Breast epithelium (tissue), 4 donors: ENCODE measurements at regions not wholly inside any gene's neighbourhood (a gene's known extent, or its start where the extent isn't known, plus 50 kb on each side); places are given as distances from the start of the nearest gene placed in this dataset.

Experiments used
- DNase-seq, 2 donors: peaks; one replicate each; pipeline ENCODE4 v3.0.0-alpha.2; 2019; ENCODE audit warnings: low spot score in 2 of 2
- H3K27ac ChIP-seq, 2 donors: fragments of 200-600 bp; sonication (generic) in 1 of 2; one replicate each; pipeline ENCODE4 v1.5.1; 2016 to 2019; ENCODE audit warnings: mild to moderate bottlenecking in 1 of 2
- H3K27me3 ChIP-seq, 2 donors: fragments of 200-600 bp; sonication (generic) in 1 of 2; one replicate each; pipeline versions ENCODE4 v1.5.1 to v1.6.0; 2017 to 2019; ENCODE audit warnings: control low read depth in 1 of 2, mild to moderate bottlenecking in 1 of 2
- H3K36me3 ChIP-seq: fragments of 200-600 bp; one replicate; pipeline ENCODE4 v1.5.1; 2019
- H3K4me1 ChIP-seq, 2 donors: fragments of 200-600 bp; sonication (generic); one replicate each; pipeline ENCODE4 v1.5.1; 2016 to 2019; ENCODE audit warnings: control low read depth in 1 of 2
- H3K4me3 ChIP-seq, 3 donors: fragments of 200-600 bp; sonication (generic); 1 replicate in 2 of 3; 2 replicates in 1 of 3; pipeline ENCODE4 v1.5.1; 2016 to 2019; ENCODE audit warnings: mild to moderate bottlenecking in 3 of 3, moderate library complexity in 2 of 3
- H3K9me3 ChIP-seq, 2 donors: fragments of 200-600 bp; sonication (generic) in 1 of 2; one replicate each; pipeline ENCODE4 v1.5.1; 2016 to 2019; ENCODE audit warnings: control low read depth in 1 of 2
- POLR2A ChIP-seq: fragments of 450-650 bp; IDR thresholded peaks from one replicate; pipeline ENCODE4 v1.6.1; 2016; ENCODE audit warnings: antibody characterized with exemption, mild to moderate bottlenecking, moderate library complexity
- POLR2AphosphoS5 ChIP-seq, 3 donors: sonication (generic); formaldehyde crosslinking; IDR thresholded peaks; one replicate each; pipeline ENCODE4 v1.6.1; 2017; ENCODE audit warnings: antibody characterized with exemption in 3 of 3
- intact Hi-C: fragments of 100-400 bp; cut with DNase I; formaldehyde crosslinking; loops from one replicate; pipeline ENCODE4 v1.15.1; 2023; ENCODE audit warnings: low total_unique reads
- TF ChIP-seq, protein P1 (sequence below), 3 donors: fragments of 450-650 bp; IDR thresholded peaks; one replicate each; pipeline ENCODE4 v1.5.1; 2016 to 2017; ENCODE audit warnings: antibody characterized with exemption in 3 of 3, mild to moderate bottlenecking in 3 of 3, moderate library complexity in 3 of 3

DNA sequence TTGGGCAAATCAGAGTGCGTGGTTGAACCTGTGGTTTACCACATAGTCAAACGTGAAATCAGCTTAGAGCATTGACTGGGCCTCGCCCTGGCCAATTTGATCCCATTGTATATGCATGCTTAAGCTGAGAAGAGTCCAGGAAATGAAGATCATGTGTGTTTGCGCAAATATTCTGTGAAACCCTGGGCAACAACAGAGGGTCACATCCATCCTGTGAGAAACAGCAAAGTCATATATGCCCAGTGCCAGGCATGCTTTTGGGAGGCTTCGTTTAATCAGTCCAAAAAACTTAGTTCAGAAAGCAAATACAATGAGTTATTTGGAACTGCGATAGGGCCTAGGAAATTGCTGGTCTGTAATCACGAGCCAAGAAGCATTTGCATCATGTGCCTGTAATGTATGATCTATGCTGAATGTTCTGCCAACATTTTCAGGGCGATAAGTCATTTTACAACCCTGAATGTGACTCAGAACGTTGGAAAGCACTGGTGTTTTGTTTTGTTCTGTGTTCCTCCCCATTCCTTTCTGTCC, 412.1 kb upstream of the CELF2 start:
- H3K27ac ChIP-seq, result peak overlapping the region; percentile 19 to 72
- no peaks in the 10 kb centered on the region for H3K4me1 ChIP-seq
- no peaks in the 10 kb centered on the region for H3K9me3 ChIP-seq
- TF ChIP-seq POLR2A (no peak), POLR2AphosphoS5 (IDR thresholded peaks at IDR 0.05) (peak in 1 of 3 donors; percentile 90)
- TF ChIP-seq, protein P1, sequence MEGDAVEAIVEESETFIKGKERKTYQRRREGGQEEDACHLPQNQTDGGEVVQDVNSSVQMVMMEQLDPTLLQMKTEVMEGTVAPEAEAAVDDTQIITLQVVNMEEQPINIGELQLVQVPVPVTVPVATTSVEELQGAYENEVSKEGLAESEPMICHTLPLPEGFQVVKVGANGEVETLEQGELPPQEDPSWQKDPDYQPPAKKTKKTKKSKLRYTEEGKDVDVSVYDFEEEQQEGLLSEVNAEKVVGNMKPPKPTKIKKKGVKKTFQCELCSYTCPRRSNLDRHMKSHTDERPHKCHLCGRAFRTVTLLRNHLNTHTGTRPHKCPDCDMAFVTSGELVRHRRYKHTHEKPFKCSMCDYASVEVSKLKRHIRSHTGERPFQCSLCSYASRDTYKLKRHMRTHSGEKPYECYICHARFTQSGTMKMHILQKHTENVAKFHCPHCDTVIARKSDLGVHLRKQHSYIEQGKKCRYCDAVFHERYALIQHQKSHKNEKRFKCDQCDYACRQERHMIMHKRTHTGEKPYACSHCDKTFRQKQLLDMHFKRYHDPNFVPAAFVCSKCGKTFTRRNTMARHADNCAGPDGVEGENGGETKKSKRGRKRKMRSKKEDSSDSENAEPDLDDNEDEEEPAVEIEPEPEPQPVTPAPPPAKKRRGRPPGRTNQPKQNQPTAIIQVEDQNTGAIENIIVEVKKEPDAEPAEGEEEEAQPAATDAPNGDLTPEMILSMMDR (IDR thresholded peaks at IDR 0.05), result no peak
- no peak for DNase-seq
- intact Hi-C loops, result no loop called here
- H3K4me3 ChIP-seq, result no peak overlapping the region
- no peaks in the 10 kb centered on the region for H3K27me3 ChIP-seq
- H3K36me3 ChIP-seq, result no peaks in the 10 kb centered on the region

DNA sequence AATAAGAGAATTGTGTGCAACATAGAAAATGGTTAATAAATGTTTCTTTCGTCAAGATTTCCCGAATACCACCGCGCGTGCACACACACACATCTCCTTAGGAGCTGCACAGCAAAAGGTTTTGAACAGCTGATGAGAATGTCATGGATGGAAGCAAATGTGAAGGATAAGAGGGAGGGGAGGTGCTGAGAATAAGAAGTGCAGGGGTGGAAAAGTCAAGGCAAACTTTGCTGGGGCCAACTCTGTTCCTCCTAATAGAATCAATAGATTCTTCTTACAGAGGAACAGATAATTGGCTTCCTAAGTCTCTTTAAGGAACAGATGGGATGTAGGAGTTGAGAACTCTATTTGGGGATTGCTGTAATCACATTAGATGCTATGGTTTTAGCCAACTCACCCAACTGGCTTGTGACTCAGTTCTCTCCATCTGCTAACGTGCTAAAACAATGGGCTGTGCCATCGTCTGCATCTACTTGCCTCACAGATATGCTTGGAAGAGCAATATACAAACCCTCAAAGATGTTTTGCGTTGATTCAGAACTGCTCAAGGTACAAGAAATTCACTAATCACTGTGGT, 408.2 kb upstream of the CELF2 start:
- Histone ChIP-seq H3K36me3 (no peaks in the 10 kb centered on the region), H3K4me3 (no peak overlapping the region), H3K27ac (no peak overlapping the region), H3K27me3 (no peaks in the 10 kb centered on the region), H3K4me1 (no peaks in the 10 kb centered on the region), H3K9me3 (no peaks in the 10 kb centered on the region)
- DNase-seq, result no peak
- TF ChIP-seq POLR2A (no peak), POLR2AphosphoS5 (IDR thresholded peaks at IDR 0.05) (no peak)
- TF ChIP-seq, protein P1 (IDR thresholded peaks at IDR 0.05), result no peak
- intact Hi-C loops, result no loop called here

DNA sequence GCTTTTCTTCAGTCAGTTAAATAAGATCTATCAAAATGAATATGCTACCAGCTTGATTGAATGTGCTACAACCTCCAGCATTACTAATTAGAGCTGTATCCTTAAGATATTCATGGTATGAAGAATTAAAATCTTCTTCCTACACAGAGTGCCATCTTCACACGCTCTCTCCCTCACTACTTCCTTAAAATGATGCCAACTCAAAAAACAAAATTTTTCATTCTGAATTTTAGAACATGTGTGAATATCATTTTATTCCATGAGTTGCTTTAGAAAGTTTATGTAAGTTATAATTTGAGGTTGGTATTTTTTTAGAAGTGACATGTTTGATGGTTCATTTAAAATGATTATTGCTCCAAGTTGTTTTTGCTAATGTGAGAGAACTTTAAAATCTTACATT, 407.5 kb upstream of the CELF2 start:
- TF ChIP-seq POLR2A, result no peak
- TF ChIP-seq, protein P1 (IDR thresholded peaks at IDR 0.05), result no peak
- no peak for TF ChIP-seq POLR2AphosphoS5 (IDR thresholded peaks at IDR 0.05)
- no peak overlapping the region for H3K27ac ChIP-seq
- no peak for DNase-seq
- H3K27me3 ChIP-seq, result no peaks in the 10 kb centered on the region
- H3K36me3 ChIP-seq, result no peaks in the 10 kb centered on the region
- no peaks in the 10 kb centered on the region for H3K9me3 ChIP-seq
- intact Hi-C loops, result no loop called here
- H3K4me1 ChIP-seq, result no peaks in the 10 kb centered on the region
- no peak overlapping the region for H3K4me3 ChIP-seq

DNA sequence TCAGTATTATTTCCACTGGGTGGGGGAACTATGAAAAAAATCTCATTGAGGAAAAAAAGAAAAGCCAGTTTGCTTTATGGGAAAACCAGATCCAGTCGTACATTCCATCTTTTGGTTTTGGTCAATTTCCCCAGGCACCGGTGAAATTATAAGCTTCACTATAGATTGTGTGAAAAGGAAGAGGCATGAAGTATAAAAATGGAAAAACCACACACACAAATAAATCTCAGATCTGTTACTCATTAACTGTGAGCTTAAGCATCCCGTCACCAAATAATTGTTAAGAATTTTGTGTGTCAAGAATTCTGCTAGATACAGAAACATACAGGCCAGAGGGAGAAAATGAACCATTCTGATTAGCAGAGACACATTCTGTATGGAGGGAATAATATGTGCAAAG, 405.5 kb upstream of the CELF2 start:
- Histone ChIP-seq H3K9me3 (no peaks in the 10 kb centered on the region), H3K27me3 (no peaks in the 10 kb centered on the region), H3K4me1 (no peaks in the 10 kb centered on the region), H3K27ac (no peak overlapping the region), H3K36me3 (no peaks in the 10 kb centered on the region), H3K4me3 (no peak overlapping the region)
- intact Hi-C loops, result no loop called here
- TF ChIP-seq, protein P1 (IDR thresholded peaks at IDR 0.05), result no peak
- TF ChIP-seq POLR2A (no peak), POLR2AphosphoS5 (IDR thresholded peaks at IDR 0.05) (no peak)
- no peak for DNase-seq

DNA sequence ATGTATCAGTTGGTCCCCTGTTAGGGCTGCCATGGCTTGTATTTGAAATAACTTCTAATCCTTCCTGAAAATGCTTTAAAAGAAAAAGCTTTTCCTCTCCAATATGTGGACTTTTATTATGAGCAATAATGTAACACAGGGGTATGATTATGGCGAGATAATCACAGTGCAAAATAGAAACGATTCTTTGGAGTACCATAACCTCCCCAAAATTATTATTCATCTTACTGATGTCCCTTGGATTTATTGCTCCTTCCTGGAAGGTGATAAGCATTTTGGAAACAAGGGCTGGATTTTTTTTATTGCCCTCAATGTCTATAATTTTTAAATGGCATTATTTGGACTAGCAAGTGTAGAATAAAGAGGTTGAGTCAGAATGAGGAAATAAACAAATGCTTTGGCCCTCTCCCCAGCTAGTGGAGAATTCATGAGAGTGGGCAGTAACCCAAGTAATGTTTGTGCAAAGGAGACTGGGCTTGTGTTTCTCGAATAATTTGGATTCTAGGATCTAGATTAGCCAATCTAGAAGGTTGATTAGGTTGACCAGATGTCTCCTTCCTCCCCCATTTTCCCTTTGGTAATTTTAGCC, 403.9 kb upstream of the CELF2 start:
- DNase-seq, result no peak
- Histone ChIP-seq H3K27ac (no peak overlapping the region), H3K9me3 (no peaks in the 10 kb centered on the region), H3K4me1 (no peaks in the 10 kb centered on the region), H3K27me3 (no peaks in the 10 kb centered on the region), H3K36me3 (no peaks in the 10 kb centered on the region), H3K4me3 (no peak overlapping the region)
- intact Hi-C loops, result no loop called here
- TF ChIP-seq POLR2A (no peak), POLR2AphosphoS5 (IDR thresholded peaks at IDR 0.05) (no peak)
- TF ChIP-seq, protein P1 (IDR thresholded peaks at IDR 0.05), result no peak
